ENCODE measurements at regions not wholly inside any gene's neighbourhood (a gene's known extent, or its start where the extent isn't known, plus 50 kb on each side); places are given as distances from the start of the nearest gene placed in this dataset.
"Not testable (repeated sequence)": the region's sequence is repeated elsewhere in the genome, so short reads cannot be mapped to it uniquely, and the experiment has no call there.

- Histone ChIP-seq H3K36me3 (no peaks in the 10 kb centered on the region), H3K4me3 (no peak overlapping the region), H3K27me3 (replicated peaks in 1 of 7) (no peaks in the 10 kb centered on the region), H3K9me3 (peaks cover 0 to 33% (median 7%) of the 10 kb centered on the region in 8 donors), H3K4me1 (no peaks in the 10 kb centered on the region), H3K27ac (no peak overlapping the region)
- TF ChIP-seq, protein P1, sequence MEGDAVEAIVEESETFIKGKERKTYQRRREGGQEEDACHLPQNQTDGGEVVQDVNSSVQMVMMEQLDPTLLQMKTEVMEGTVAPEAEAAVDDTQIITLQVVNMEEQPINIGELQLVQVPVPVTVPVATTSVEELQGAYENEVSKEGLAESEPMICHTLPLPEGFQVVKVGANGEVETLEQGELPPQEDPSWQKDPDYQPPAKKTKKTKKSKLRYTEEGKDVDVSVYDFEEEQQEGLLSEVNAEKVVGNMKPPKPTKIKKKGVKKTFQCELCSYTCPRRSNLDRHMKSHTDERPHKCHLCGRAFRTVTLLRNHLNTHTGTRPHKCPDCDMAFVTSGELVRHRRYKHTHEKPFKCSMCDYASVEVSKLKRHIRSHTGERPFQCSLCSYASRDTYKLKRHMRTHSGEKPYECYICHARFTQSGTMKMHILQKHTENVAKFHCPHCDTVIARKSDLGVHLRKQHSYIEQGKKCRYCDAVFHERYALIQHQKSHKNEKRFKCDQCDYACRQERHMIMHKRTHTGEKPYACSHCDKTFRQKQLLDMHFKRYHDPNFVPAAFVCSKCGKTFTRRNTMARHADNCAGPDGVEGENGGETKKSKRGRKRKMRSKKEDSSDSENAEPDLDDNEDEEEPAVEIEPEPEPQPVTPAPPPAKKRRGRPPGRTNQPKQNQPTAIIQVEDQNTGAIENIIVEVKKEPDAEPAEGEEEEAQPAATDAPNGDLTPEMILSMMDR (IDR thresholded peaks at IDR 0.05 in 8 of 11, conservative IDR thresholded peaks at IDR 0.05 in 3 of 11): no peak
- TF ChIP-seq POLR2AphosphoS5 (IDR thresholded peaks at IDR 0.05): no peak
- no peak for TF ChIP-seq POLR2A (IDR thresholded peaks at IDR 0.05)
- no peak for DNase-seq
- intact Hi-C loops (cut with DNase I; ENCODE audit: low total_unique reads): no loop called here
- 81 to 89% (median 86%) methylated on average over 1 of the region's 1 CpG for WGBS, 5 donors
Measured at GRCh38 chr4:178205826-178206225, 763.6 kb upstream of the AGA start.

GRCh38 chr4:178215309-178215708 is 773.1 kb upstream of the AGA start:
- 86 to 91% (median 91%) methylated on average over 2 of the region's 2 CpGs for WGBS, 5 donors
- TF ChIP-seq POLR2AphosphoS5 (IDR thresholded peaks at IDR 0.05) (no peak), POLR2A (IDR thresholded peaks at IDR 0.05) (no peak)
- TF ChIP-seq, protein P1 (IDR thresholded peaks at IDR 0.05 in 8 of 11, conservative IDR thresholded peaks at IDR 0.05 in 3 of 11): no peak
- intact Hi-C loops (cut with DNase I; ENCODE audit: low total_unique reads): no loop called here

DNA sequence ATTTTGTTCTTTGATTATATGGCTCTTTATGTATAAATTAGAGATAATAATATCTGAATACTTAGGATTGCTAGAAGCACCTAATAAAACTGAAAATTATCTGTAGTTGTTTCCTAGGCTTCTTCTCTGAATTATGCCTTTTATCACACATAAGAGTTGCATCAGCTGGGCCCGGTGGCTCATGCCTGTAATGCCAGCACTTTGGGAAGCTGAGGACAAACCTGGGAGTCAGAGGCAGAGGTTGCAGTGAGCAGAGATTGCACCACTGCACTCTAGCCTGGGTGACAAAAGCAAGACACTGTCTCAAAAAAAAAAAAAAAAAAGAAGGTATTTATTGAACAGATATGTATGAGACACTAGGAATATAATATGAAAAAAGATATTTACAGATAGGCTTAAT is 773.5 kb upstream of the AGA start:
- intact Hi-C loops (cut with DNase I; ENCODE audit: low total_unique reads): no loop called here
- Histone ChIP-seq H3K27ac (no peak overlapping the region), H3K4me1 (no peaks in the 10 kb centered on the region), H3K27me3 (replicated peaks in 1 of 7) (no peaks in the 10 kb centered on the region), H3K9me3 (peaks cover 0 to 13% (median 0%) of the 10 kb centered on the region in 8 donors), H3K36me3 (no peaks in the 10 kb centered on the region), H3K4me3 (no peak overlapping the region)
- DNase-seq: no peak
- WGBS, 5 donors: 77 to 91% (median 83%) methylated on average over 1 of the region's 1 CpG
- TF ChIP-seq POLR2A (IDR thresholded peaks at IDR 0.05): no peak
- no peak for TF ChIP-seq POLR2AphosphoS5 (IDR thresholded peaks at IDR 0.05)
- TF ChIP-seq, protein P1 (IDR thresholded peaks at IDR 0.05 in 8 of 11, conservative IDR thresholded peaks at IDR 0.05 in 3 of 11): no peak

More at GRCh38 chr4:178215309-178215708, 773.1 kb upstream of the AGA start:
- H3K27ac ChIP-seq: no peak overlapping the region
- no peaks in the 10 kb centered on the region for H3K36me3 ChIP-seq
- no peak for DNase-seq
- H3K9me3 ChIP-seq: peaks cover 0 to 13% (median 0%) of the 10 kb centered on the region in 8 donors
- no peak overlapping the region for H3K4me3 ChIP-seq
- no peaks in the 10 kb centered on the region for H3K4me1 ChIP-seq
- no peaks in the 10 kb centered on the region for H3K27me3 ChIP-seq (replicated peaks in 1 of 7)

DNA sequence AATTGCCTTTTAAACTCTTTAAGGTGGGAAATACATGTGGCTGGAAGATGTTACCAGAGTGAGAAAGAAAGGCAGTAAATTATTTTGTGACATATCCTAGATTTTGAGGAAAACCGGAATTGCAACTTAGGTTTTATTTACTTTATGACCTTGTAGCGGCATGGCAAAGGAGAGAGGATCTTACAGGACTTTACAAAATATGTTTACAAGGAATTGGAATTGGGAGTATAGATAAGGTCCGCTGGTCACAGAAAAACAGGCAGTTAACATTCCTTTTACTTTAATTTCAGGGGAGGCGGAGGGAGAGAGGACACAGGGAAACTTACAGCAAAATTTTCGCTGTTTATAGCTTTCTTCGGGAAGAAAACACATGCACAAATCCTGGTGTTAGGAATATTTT is 784.2 kb upstream of the AGA start:
- intact Hi-C loops (cut with DNase I; ENCODE audit: low total_unique reads): not testable (repeated sequence)

GRCh38 chr4:178233906-178234305 is 791.7 kb upstream of the AGA start:
- TF ChIP-seq, protein P1 (IDR thresholded peaks at IDR 0.05 in 8 of 11, conservative IDR thresholded peaks at IDR 0.05 in 3 of 11): no peak
- no peak for TF ChIP-seq POLR2A (IDR thresholded peaks at IDR 0.05)
- no peak for TF ChIP-seq POLR2AphosphoS5 (IDR thresholded peaks at IDR 0.05)
- peaks cover 2 to 63% (median 31%) of the 10 kb centered on the region in 8 donors for H3K9me3 ChIP-seq
- H3K4me1 ChIP-seq: no peaks in the 10 kb centered on the region
- no peaks in the 10 kb centered on the region for H3K36me3 ChIP-seq
- intact Hi-C loops (cut with DNase I; ENCODE audit: low total_unique reads): no loop called here
- no peak for DNase-seq
- no peak overlapping the region for H3K4me3 ChIP-seq
- H3K27me3 ChIP-seq (replicated peaks in 1 of 7): no peaks in the 10 kb centered on the region
- H3K27ac ChIP-seq: no peak overlapping the region

More for the DNA sequence above, 784.2 kb upstream of the AGA start:
- not testable (repeated sequence) for H3K4me1 ChIP-seq; H3K4me3 ChIP-seq; H3K27me3 ChIP-seq (replicated peaks in 1 of 7); H3K36me3 ChIP-seq; DNase-seq; H3K27ac ChIP-seq
- peaks cover 0 to 59% (median 14%) of the 10 kb centered on the region in 8 donors for H3K9me3 ChIP-seq
- 58 to 78% (median 71%) methylated on average over 5 to 6 of the region's 6 CpGs for WGBS, 5 donors
